Brain microvascular endothelial cell (primary cell): ENCODE measurements at regions not wholly inside any gene's neighbourhood (a gene's known extent, or its start where the extent isn't known, plus 50 kb on each side); places are given as distances from the start of the nearest gene placed in this dataset.

ENCODE experiments used
- DNase-seq: peaks from one replicate; pipeline ENCODE4 v3.0.0-alpha.2; 2020
- H3K27ac ChIP-seq: fragments of 250-450 bp; sonication (Bioruptor Pico); 2 replicates; pipeline ENCODE4 v1.5.1; 2020; ENCODE audit warnings: mild to moderate bottlenecking, moderate library complexity
- H3K27me3 ChIP-seq: fragments of 250-450 bp; sonication (Bioruptor Pico); replicated peaks from 2 replicates; pipeline ENCODE4 v1.5.1; 2020; ENCODE audit warnings: mild to moderate bottlenecking
- H3K36me3 ChIP-seq: fragments of 250-450 bp; sonication (Bioruptor Pico); replicated peaks from 2 replicates; pipeline ENCODE4 v1.5.1; 2020; ENCODE audit warnings: mild to moderate bottlenecking
- H3K4me3 ChIP-seq: 2 replicates; pipeline ENCODE4 v1.5.1; 2011; ENCODE audit warnings: low read depth, mild to moderate bottlenecking, control low read depth, low read length, moderate library complexity
- in situ Hi-C: cut with HindIII; loops from 2 replicates; pipeline ENCODE4 v1.10.0; 2017; ENCODE audit warnings: low sequenced_read_pairs, low pct_ligation_motif_present
- TF ChIP-seq, protein P1 (sequence below): IDR thresholded peaks from 2 replicates; pipeline ENCODE4 v1.5.1; 2011; ENCODE audit warnings: low read depth, mild to moderate bottlenecking, moderate library complexity, low read length, control low read depth, inconsistent platforms; ENCODE audit errors: missing control alignments

DNA sequence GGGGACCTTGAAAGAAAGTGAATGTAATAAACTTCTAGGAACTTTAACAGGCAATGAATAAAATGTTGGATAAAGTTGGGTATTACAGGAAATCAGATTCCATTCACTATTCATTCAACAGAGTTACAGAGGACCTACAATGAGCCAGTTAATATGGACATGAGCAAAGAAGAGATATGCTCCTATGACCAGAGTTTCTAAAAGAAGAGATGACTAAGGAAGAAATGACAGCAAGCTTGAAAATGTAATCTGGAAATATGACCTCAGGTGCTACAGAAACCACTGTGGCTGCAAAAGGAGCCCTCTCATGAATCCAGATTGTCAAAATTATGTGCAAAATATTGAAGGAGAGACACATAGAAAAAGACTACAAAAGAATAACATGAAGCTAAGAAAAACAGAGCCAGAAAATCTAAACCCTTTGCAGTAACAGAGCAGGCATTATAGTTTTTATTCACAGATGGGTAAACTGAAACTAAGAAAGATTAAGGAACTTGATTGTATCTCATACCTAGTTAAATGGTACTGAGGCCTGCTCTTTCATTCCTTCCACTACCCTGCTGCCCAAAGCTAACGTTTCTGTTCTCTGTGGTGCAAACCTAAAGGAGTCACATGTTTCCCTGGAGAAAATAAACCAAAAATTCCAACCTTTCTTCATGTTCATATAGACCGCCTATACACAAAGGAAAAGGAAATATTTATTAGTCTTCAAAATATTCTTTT, 378.3 kb downstream of the GBA3 start:
- no peak overlapping the region for H3K4me3 ChIP-seq
- TF ChIP-seq, protein P1, sequence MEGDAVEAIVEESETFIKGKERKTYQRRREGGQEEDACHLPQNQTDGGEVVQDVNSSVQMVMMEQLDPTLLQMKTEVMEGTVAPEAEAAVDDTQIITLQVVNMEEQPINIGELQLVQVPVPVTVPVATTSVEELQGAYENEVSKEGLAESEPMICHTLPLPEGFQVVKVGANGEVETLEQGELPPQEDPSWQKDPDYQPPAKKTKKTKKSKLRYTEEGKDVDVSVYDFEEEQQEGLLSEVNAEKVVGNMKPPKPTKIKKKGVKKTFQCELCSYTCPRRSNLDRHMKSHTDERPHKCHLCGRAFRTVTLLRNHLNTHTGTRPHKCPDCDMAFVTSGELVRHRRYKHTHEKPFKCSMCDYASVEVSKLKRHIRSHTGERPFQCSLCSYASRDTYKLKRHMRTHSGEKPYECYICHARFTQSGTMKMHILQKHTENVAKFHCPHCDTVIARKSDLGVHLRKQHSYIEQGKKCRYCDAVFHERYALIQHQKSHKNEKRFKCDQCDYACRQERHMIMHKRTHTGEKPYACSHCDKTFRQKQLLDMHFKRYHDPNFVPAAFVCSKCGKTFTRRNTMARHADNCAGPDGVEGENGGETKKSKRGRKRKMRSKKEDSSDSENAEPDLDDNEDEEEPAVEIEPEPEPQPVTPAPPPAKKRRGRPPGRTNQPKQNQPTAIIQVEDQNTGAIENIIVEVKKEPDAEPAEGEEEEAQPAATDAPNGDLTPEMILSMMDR: no peak
- in situ Hi-C loops: no loop called here
- H3K27ac ChIP-seq: no peak overlapping the region
- no peaks in the 10 kb centered on the region for H3K27me3 ChIP-seq
- no peak for DNase-seq
- H3K36me3 ChIP-seq: no peaks in the 10 kb centered on the region

DNA sequence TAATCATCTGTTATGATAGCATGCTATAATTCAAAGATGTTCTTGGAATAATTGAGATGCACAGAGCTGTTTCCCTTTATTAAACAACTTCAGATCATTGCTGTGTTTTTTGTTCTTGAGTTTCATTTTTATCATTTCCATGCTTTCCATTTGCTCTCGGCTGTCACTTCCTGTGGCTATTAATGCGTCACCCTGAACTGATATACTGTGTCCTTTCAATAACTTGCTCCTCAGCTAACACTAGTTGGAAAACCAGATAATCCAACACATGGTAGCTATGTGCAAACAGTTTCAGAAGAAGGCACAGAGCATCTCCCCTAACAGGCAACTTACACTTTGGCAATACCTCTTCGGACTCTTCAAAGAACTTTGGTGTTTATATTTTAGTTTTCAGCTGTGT, 376.0 kb downstream of the GBA3 start:
- Histone ChIP-seq H3K4me3 (no peak overlapping the region), H3K36me3 (no peaks in the 10 kb centered on the region), H3K27ac (no peak overlapping the region), H3K27me3 (no peaks in the 10 kb centered on the region)
- in situ Hi-C loops: no loop called here
- TF ChIP-seq, protein P1: no peak
- no peak for DNase-seq

DNA sequence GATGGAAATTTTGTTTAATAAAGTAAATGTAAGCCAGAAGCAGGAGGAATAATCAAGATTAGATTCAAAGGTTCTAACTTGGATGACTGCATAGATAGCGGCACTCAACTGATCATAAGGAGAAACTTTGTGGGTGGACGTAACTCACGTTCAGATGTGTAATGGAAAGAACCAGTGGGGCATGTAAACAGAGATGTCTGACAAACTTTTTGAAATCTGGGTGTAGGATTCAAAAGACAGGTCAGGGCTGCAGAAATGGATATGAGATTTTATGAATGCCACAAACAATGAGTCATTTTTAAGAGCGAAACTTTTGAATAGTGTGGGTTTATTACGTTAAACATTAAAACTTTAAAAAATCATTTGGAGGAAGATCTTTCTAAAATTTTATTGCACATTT, 375.6 kb downstream of the GBA3 start:
- H3K36me3 ChIP-seq: no peaks in the 10 kb centered on the region
- TF ChIP-seq, protein P1: no peak
- DNase-seq: no peak
- no peak overlapping the region for H3K4me3 ChIP-seq
- in situ Hi-C loops: no loop called here
- no peaks in the 10 kb centered on the region for H3K27me3 ChIP-seq
- no peak overlapping the region for H3K27ac ChIP-seq

DNA sequence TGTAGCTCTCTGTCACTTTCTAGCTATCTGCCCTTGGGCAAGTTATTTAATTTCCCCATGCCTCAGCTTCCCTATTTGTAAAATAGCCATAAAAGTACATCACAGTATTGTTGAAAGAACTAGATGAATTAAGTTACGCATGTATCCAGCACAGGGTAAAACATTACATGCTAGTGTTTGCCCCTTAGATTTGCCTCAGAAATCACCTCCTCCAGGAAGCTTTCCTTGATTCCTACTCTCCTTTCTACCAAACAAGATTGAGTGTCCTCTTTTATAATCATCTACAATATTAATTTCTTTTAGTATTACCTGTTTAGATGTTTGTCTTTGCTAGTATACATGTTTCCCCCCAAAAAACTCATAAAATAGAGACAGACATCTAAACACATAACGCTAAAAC, 369.5 kb downstream of the GBA3 start:
- DNase-seq: no peak
- Histone ChIP-seq H3K27ac (no peak overlapping the region), H3K4me3 (no peak overlapping the region), H3K27me3 (no peaks in the 10 kb centered on the region), H3K36me3 (no peaks in the 10 kb centered on the region)
- in situ Hi-C loops: no loop called here
- TF ChIP-seq, protein P1: no peak

DNA sequence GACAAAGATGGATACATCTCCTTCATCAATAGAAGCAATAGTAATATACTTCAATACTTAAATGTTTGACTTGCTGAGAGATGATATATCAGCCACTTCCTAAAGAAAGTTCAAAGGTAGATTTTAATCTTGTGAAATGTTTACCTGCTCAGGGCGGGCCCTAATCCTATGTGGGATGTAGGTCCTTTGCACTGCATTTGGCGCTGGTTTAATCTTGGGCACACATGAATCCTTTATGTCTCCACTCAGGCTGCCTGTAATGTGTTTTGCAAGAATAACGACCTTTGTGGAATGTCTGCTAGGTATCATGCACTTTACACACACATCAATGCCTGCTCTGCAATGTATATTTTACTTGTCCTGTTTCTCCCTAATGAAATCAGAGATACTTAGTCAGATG, 368.7 kb downstream of the GBA3 start:
- no peaks in the 10 kb centered on the region for H3K27me3 ChIP-seq
- H3K4me3 ChIP-seq: no peak overlapping the region
- TF ChIP-seq, protein P1: no peak
- DNase-seq: no peak
- no peak overlapping the region for H3K27ac ChIP-seq
- no peaks in the 10 kb centered on the region for H3K36me3 ChIP-seq
- in situ Hi-C loops: no loop called here

DNA sequence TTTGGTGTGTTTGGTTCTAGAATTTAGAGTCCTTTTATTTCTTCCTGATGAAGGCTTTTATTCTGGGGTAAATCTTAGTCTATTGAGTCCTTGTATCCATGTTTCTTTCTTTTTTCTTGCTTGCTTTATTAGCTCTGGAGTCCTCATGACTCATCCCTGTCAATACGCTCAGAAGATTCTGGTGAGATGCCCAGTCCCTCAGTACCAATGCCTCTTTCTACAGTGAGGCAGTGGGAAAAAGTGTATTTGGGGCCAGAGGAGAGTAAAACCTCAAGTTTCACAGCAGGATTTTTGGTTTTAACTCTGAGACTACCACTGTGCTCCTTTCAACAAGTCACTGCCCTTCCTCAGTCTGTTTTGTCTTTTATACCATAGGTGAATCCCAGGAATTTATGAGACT, 368.0 kb downstream of the GBA3 start:
- peak; percentile 7 for DNase-seq
- in situ Hi-C loops: no loop called here
- H3K27ac ChIP-seq: no peak overlapping the region

More for the DNA sequence above, 368.0 kb downstream of the GBA3 start:
- no peaks in the 10 kb centered on the region for H3K36me3 ChIP-seq
- no peak overlapping the region for H3K4me3 ChIP-seq
- H3K27me3 ChIP-seq: no peaks in the 10 kb centered on the region
- TF ChIP-seq, protein P1: no peak
